ENCODE measurements at regions not wholly inside any gene's neighbourhood (a gene's known extent, or its start where the extent isn't known, plus 50 kb on each side); places are given as distances from the start of the nearest gene placed in this dataset.

- ChIA-PET POLR2A (no interaction called here), CTCF (no interaction called here)
- ATAC-seq, result no peak
- DNase-seq (ENCODE audit: low spot score), result no peak
- Mint-ChIP-seq H3K27me3 (ENCODE audit: low read depth) (no peaks in the 10 kb centered on the region), H3K36me3 (no peaks in the 10 kb centered on the region), H3K4me1 (peaks cover 17% of the 10 kb centered on the region), H3K27ac (no peak overlapping the region), H3K9me3 (no peaks in the 10 kb centered on the region), H3K4me3 (no peak overlapping the region)
- TF ChIP-seq JUN (CRISPR knock-in tag; IDR thresholded peaks at IDR 0.05) (no peak), ATF3 (CRISPR knock-in tag; conservative IDR thresholded peaks at IDR 0.05) (no peak), ZNF263 (CRISPR knock-in tag; IDR thresholded peaks at IDR 0.05; ENCODE audit: low read depth) (no peak), E2F4 (CRISPR knock-in tag; IDR thresholded peaks at IDR 0.05; ENCODE audit: borderline replicate concordance, low read depth) (no peak), MXD4 (CRISPR knock-in tag; IDR thresholded peaks at IDR 0.05; ENCODE audit: borderline replicate concordance) (no peak), ZNF219 (CRISPR knock-in tag; IDR thresholded peaks at IDR 0.05; ENCODE audit: borderline replicate concordance) (no peak), ATF1 (CRISPR knock-in tag; IDR thresholded peaks at IDR 0.05) (no peak), SOX15 (CRISPR knock-in tag; IDR thresholded peaks at IDR 0.05) (no peak), CREM (CRISPR knock-in tag; IDR thresholded peaks at IDR 0.05) (no peak), HMGA2 (CRISPR knock-in tag; IDR thresholded peaks at IDR 0.05) (no peak), IRF2 (CRISPR knock-in tag; IDR thresholded peaks at IDR 0.05; ENCODE audit: borderline replicate concordance, low read depth) (no peak), TEAD4 (CRISPR knock-in tag; IDR thresholded peaks at IDR 0.05) (no peak)
These were observed 82.5 kb upstream of the PTPN1 start for GRCh38 chr20:50427719-50428083.

- Mint-ChIP-seq H3K4me1 (peaks cover 22% of the 10 kb centered on the region), H3K4me3 (no peak overlapping the region), H3K9me3 (no peaks in the 10 kb centered on the region), H3K27ac (no peak overlapping the region), H3K36me3 (no peaks in the 10 kb centered on the region), H3K27me3 (ENCODE audit: low read depth) (no peaks in the 10 kb centered on the region)
- TF ChIP-seq ZNF396 (CRISPR knock-in tag; IDR thresholded peaks at IDR 0.05; ENCODE audit: borderline replicate concordance), result no peak
- no peak for ATAC-seq
- CTCF ChIA-PET, result no interaction called here
- POLR2A ChIA-PET, result no interaction called here
- no peak for DNase-seq (ENCODE audit: low spot score)
These were observed 81.9 kb upstream of the PTPN1 start for GRCh38 chr20:50428097-50428828.

- ATAC-seq (no peak), DNase-seq (ENCODE audit: low spot score) (no peak)
- TF ChIP-seq ZNF281 (CRISPR knock-in tag; IDR thresholded peaks at IDR 0.05), result no peak
- TF ChIP-seq USF2 (CRISPR knock-in tag; IDR thresholded peaks at IDR 0.05), result no peak
- TF ChIP-seq NR3C1 (CRISPR knock-in tag; conservative IDR thresholded peaks at IDR 0.05; ENCODE audit: low read depth), result no peak
- TF ChIP-seq GTF2I (CRISPR knock-in tag; conservative IDR thresholded peaks at IDR 0.05), result no peak
- no peak for TF ChIP-seq KAT7 (CRISPR knock-in tag; IDR thresholded peaks at IDR 0.05; ENCODE audit: borderline replicate concordance)
- no peak for TF ChIP-seq SOX15 (CRISPR knock-in tag; IDR thresholded peaks at IDR 0.05)
- no peak for TF ChIP-seq TEAD1 (CRISPR knock-in tag; IDR thresholded peaks at IDR 0.05)
- no peak for TF ChIP-seq JUN (CRISPR knock-in tag; IDR thresholded peaks at IDR 0.05)
- no peak for TF ChIP-seq MLX (CRISPR knock-in tag; IDR thresholded peaks at IDR 0.05)
- no peak for TF ChIP-seq ATF6 (CRISPR knock-in tag; IDR thresholded peaks at IDR 0.05)
- TF ChIP-seq EMX1 (CRISPR knock-in tag; IDR thresholded peaks at IDR 0.05), result no peak
- Mint-ChIP-seq H3K27me3 (ENCODE audit: low read depth) (no peaks in the 10 kb centered on the region), H3K9me3 (no peaks in the 10 kb centered on the region), H3K4me1 (peaks cover 29% of the 10 kb centered on the region), H3K4me3 (no peak overlapping the region), H3K36me3 (no peaks in the 10 kb centered on the region), H3K27ac (no peak overlapping the region)
- CTCF ChIA-PET, result no interaction called here
- POLR2A ChIA-PET, result no interaction called here
These were observed 80.8 kb upstream of the PTPN1 start for GRCh38 chr20:50429412-50429811.

Data from WTC11 (cell line).